ENCODE measurements at regions not wholly inside any gene's neighbourhood (a gene's known extent, or its start where the extent isn't known, plus 50 kb on each side); places are given as distances from the start of the nearest gene placed in this dataset.

DNA sequence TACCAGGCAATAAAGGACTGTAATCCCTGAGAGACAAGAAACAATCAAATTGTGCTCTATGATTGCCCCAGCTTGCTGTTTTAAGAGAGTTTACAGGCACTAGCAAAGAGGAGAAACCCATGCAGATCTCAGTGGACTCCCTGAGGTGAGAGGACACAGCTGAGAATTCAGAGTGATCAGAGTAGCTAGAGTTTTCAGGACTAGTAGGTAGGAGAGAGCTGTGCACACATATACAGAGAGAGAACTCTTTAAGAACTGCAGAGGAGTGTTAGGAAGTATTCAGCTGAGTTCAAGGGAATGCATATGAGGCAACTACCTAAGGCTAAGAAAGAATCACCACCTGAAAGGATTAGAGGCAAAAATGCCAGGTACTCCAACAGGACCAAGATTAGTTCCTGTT, 904.8 kb downstream of the CDH8 start:
- TF ChIP-seq EP300 (IDR thresholded peaks at IDR 0.05; ENCODE audit: borderline replicate concordance): no peak
- TF ChIP-seq TCF12 (IDR thresholded peaks at IDR 0.05; ENCODE audit: low read depth): no peak
- no peak for TF ChIP-seq CEBPB (IDR thresholded peaks at IDR 0.05)
- TF ChIP-seq NFIC (IDR thresholded peaks at IDR 0.05): no peak
- TF ChIP-seq TEAD4 (IDR thresholded peaks at IDR 0.05): no peak
- TF ChIP-seq, protein P1, sequence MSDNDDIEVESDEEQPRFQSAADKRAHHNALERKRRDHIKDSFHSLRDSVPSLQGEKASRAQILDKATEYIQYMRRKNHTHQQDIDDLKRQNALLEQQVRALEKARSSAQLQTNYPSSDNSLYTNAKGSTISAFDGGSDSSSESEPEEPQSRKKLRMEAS (IDR thresholded peaks at IDR 0.05): no peak
